ENCODE measurements at regions not wholly inside any gene's neighbourhood (a gene's known extent, or its start where the extent isn't known, plus 50 kb on each side); places are given as distances from the start of the nearest gene placed in this dataset.

DNA sequence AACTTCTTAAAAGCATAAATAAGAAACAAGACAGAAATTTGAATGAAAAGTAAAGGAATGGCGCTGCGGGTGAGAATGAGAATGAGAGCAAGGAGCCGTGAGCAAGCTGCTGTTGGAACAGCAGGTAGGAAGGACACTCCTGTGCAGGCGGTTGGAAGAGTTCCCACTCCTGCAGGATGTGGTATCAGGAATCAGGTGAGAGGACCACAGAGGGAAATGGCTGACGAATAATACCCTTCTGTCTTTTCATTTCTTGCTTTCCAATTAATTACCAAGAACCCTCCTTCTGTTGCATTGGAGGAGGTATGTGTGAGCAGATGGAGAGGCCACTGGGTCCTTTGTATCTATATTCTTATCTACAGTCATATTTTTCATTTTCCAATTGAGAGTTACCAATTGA is 1504.2 kb downstream of the EFNB2 start:
- H3K9ac ChIP-seq (ENCODE audit: low read length) = no peak overlapping the region
- DNase-seq (ENCODE audit: low read depth, low spot score) = no peak
- no peaks in the 10 kb centered on the region for H3K79me2 ChIP-seq (ENCODE audit: insufficient read depth, low read length)
- CTCF ChIA-PET = no interaction called here
- H3K9me3 ChIP-seq (ENCODE audit: control insufficient read depth in 1 of 2, insufficient read depth in 1 of 2, low read depth in 1 of 2, low read length in 2 of 2) = no peaks in the 10 kb centered on the region
- H2AFZ ChIP-seq (ENCODE audit: low read depth, low read length, poor library complexity, severe bottlenecking) = no peak overlapping the region
- intact Hi-C loops (cut with micrococcal nuclease) = no loop called here
- RAD21 ChIA-PET (ENCODE audit: low non-redundant PET in 1 of 2, low total read pairs in 2 of 2, uncharacterized antibody in 2 of 2, unreplicated experiment in 2 of 2) = no interaction called here
- BruUV-seq (replicated peaks) = no TSS peak
- no peak overlapping the region for H3K4me2 ChIP-seq (ENCODE audit: low read length)
- no peak overlapping the region for H3K27ac ChIP-seq (ENCODE audit: low read depth, low read length)
- ATAC-seq = no peak
- POLR2A ChIA-PET = no interaction called here
- no peaks in the 10 kb centered on the region for H4K20me1 ChIP-seq (ENCODE audit: insufficient read depth)
- H3K4me3 ChIP-seq (replicated peaks in 1 of 2; ENCODE audit: low read depth in 1 of 2, low read length in 2 of 2) = no peak overlapping the region
- H3K4me1 ChIP-seq (ENCODE audit: control insufficient read depth in 1 of 2, insufficient read depth in 2 of 2, low read length in 2 of 2) = no peaks in the 10 kb centered on the region
- no peaks in the 10 kb centered on the region for H3K27me3 ChIP-seq (ENCODE audit: insufficient read depth, low read length)
- TF ChIP-seq, protein P1, sequence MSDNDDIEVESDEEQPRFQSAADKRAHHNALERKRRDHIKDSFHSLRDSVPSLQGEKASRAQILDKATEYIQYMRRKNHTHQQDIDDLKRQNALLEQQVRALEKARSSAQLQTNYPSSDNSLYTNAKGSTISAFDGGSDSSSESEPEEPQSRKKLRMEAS (IDR thresholded peaks at IDR 0.05) = no peak
- TF ChIP-seq SIN3A (IDR thresholded peaks at IDR 0.05; ENCODE audit: low read depth) (no peak), CEBPB (IDR thresholded peaks at IDR 0.05; ENCODE audit: low read depth) (no peak), EZH2 (IDR thresholded peaks at IDR 0.05) (no peak), POLR2AphosphoS5 (IDR thresholded peaks at IDR 0.05; ENCODE audit: low read depth, low read length) (no peak), JUND (IDR thresholded peaks at IDR 0.05) (no peak), FOSL1 (IDR thresholded peaks at IDR 0.05; ENCODE audit: low read depth) (no peak), ELF1 (IDR thresholded peaks at IDR 0.05; ENCODE audit: borderline replicate concordance, low read depth) (no peak), ZFX (IDR thresholded peaks at IDR 0.05) (no peak), SRF (IDR thresholded peaks at IDR 0.05; ENCODE audit: low read depth) (no peak), EGR1 (IDR thresholded peaks at IDR 0.05; ENCODE audit: low read depth) (no peak), ZNF274 (IDR thresholded peaks at IDR 0.05; ENCODE audit: low read depth, low read length) (no peak), SP1 (IDR thresholded peaks at IDR 0.05; ENCODE audit: low read depth) (no peak), CBX3 (IDR thresholded peaks at IDR 0.05; ENCODE audit: low read depth) (no peak), POLR2A (IDR thresholded peaks at IDR 0.05; ENCODE audit: borderline replicate concordance, extremely low read depth, insufficient read depth, insufficient read length) (no peak), RAD21 (IDR thresholded peaks at IDR 0.05; ENCODE audit: low read depth) (no peak)
- TF ChIP-seq, protein P2, sequence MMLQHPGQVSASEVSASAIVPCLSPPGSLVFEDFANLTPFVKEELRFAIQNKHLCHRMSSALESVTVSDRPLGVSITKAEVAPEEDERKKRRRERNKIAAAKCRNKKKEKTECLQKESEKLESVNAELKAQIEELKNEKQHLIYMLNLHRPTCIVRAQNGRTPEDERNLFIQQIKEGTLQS (IDR thresholded peaks at IDR 0.05) = no peak
- TF ChIP-seq, protein P3, sequence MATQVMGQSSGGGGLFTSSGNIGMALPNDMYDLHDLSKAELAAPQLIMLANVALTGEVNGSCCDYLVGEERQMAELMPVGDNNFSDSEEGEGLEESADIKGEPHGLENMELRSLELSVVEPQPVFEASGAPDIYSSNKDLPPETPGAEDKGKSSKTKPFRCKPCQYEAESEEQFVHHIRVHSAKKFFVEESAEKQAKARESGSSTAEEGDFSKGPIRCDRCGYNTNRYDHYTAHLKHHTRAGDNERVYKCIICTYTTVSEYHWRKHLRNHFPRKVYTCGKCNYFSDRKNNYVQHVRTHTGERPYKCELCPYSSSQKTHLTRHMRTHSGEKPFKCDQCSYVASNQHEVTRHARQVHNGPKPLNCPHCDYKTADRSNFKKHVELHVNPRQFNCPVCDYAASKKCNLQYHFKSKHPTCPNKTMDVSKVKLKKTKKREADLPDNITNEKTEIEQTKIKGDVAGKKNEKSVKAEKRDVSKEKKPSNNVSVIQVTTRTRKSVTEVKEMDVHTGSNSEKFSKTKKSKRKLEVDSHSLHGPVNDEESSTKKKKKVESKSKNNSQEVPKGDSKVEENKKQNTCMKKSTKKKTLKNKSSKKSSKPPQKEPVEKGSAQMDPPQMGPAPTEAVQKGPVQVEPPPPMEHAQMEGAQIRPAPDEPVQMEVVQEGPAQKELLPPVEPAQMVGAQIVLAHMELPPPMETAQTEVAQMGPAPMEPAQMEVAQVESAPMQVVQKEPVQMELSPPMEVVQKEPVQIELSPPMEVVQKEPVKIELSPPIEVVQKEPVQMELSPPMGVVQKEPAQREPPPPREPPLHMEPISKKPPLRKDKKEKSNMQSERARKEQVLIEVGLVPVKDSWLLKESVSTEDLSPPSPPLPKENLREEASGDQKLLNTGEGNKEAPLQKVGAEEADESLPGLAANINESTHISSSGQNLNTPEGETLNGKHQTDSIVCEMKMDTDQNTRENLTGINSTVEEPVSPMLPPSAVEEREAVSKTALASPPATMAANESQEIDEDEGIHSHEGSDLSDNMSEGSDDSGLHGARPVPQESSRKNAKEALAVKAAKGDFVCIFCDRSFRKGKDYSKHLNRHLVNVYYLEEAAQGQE (IDR thresholded peaks at IDR 0.05; ENCODE audit: low read depth) = no peak
- TF ChIP-seq, protein P4, sequence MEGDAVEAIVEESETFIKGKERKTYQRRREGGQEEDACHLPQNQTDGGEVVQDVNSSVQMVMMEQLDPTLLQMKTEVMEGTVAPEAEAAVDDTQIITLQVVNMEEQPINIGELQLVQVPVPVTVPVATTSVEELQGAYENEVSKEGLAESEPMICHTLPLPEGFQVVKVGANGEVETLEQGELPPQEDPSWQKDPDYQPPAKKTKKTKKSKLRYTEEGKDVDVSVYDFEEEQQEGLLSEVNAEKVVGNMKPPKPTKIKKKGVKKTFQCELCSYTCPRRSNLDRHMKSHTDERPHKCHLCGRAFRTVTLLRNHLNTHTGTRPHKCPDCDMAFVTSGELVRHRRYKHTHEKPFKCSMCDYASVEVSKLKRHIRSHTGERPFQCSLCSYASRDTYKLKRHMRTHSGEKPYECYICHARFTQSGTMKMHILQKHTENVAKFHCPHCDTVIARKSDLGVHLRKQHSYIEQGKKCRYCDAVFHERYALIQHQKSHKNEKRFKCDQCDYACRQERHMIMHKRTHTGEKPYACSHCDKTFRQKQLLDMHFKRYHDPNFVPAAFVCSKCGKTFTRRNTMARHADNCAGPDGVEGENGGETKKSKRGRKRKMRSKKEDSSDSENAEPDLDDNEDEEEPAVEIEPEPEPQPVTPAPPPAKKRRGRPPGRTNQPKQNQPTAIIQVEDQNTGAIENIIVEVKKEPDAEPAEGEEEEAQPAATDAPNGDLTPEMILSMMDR (IDR thresholded peaks at IDR 0.05 in 2 of 3, conservative IDR thresholded peaks at IDR 0.05 in 1 of 3; ENCODE audit: borderline replicate concordance in 1 of 3, insufficient read depth in 1 of 3, low read depth in 2 of 3, low read length in 2 of 3) = no peak
- no peaks in the 10 kb centered on the region for H3K36me3 ChIP-seq (ENCODE audit: control insufficient read depth in 1 of 2, insufficient read depth in 2 of 2, low read length in 2 of 2)
- no peaks in the 10 kb centered on the region for H3K9me2 ChIP-seq (ENCODE audit: insufficient read depth)

Measured in HCT116 (cell line).